KMS-11 (cell line): ENCODE measurements at regions not wholly inside any gene's neighbourhood (a gene's known extent, or its start where the extent isn't known, plus 50 kb on each side); places are given as distances from the start of the nearest gene placed in this dataset.

Experiments
- H2AFZ ChIP-seq: fragments of 200-600 bp; sonication (generic); 2 replicates; pipeline ENCODE4 v1.6.1; 2016; ENCODE audit warnings: antibody characterized with exemption, mixed run types, low read depth
- H3K27ac ChIP-seq: fragments of 200-600 bp; sonication (generic); 2 replicates; pipeline ENCODE4 v1.6.1; 2016; ENCODE audit warnings: mild to moderate bottlenecking, mixed run types
- H3K27me3 ChIP-seq: fragments of 200-600 bp; sonication (generic); 2 replicates; pipeline ENCODE4 v1.6.1; 2017; ENCODE audit warnings: mild to moderate bottlenecking, low read depth, mixed run types, moderate library complexity; ENCODE audit not compliant: insufficient read depth
- H3K36me3 ChIP-seq: fragments of 200-600 bp; sonication (generic); 2 replicates; pipeline ENCODE4 v1.6.1; 2017; ENCODE audit warnings: mild to moderate bottlenecking, mixed run types; ENCODE audit not compliant: insufficient read depth
- H3K4me1 ChIP-seq: fragments of 200-600 bp; sonication (generic); 2 replicates; pipeline ENCODE4 v1.6.1; 2016; ENCODE audit warnings: mild to moderate bottlenecking, low read depth, mixed run types; ENCODE audit not compliant: poor library complexity, severe bottlenecking
- H3K4me2 ChIP-seq: fragments of 200-600 bp; sonication (generic); 2 replicates; pipeline ENCODE4 v1.7.0; 2016; ENCODE audit warnings: mild to moderate bottlenecking, mixed run types
- H3K4me3 ChIP-seq: fragments of 200-600 bp; sonication (generic); IDR thresholded peaks from 2 replicates; pipeline ENCODE4 v1.6.1; 2017; ENCODE audit warnings: low read depth, low read length, mixed read lengths; ENCODE audit not compliant: insufficient read depth
- H3K79me2 ChIP-seq: fragments of 200-600 bp; sonication (generic); 2 replicates; pipeline ENCODE4 v1.6.1; 2016; ENCODE audit warnings: low read depth, mixed run types; ENCODE audit not compliant: insufficient read depth
- H3K9ac ChIP-seq: fragments of 200-600 bp; sonication (generic); 2 replicates; pipeline ENCODE4 v1.6.1; 2016; ENCODE audit warnings: mild to moderate bottlenecking, mixed run types
- H4K20me1 ChIP-seq: fragments of 200-600 bp; sonication (generic); 2 replicates; pipeline ENCODE4 v1.6.1; 2016; ENCODE audit warnings: mild to moderate bottlenecking, mixed run types; ENCODE audit not compliant: insufficient read depth
- TF ChIP-seq, protein P1 (sequence below): fragments of 200-600 bp; sonication (generic); conservative IDR thresholded peaks from 2 replicates; pipeline ENCODE4 v1.6.1; 2017; ENCODE audit warnings: low read depth, mild to moderate bottlenecking, antibody characterized with exemption, low read length, moderate library complexity, mixed read lengths

DNA sequence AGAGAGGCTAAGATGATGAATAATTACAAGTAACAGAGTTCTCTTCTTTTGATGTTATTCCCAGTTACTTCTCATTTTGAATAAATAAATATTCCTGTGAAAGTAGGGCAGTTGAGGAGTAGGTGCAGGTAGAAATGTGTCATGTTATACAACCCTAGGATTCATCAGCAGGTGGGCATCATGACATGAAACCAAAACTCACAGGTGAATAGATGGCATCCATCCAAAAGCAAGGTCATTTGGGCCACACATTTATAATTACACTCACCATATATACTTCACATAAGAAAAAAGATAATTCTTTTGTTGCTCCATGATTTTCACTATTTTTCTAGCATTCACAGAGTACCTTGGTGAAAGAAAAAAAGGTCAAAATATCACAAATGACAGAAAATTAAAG lies 273.6 kb downstream of the ZBBX start:
- H3K27ac ChIP-seq = no peak overlapping the region
- TF ChIP-seq, protein P1, sequence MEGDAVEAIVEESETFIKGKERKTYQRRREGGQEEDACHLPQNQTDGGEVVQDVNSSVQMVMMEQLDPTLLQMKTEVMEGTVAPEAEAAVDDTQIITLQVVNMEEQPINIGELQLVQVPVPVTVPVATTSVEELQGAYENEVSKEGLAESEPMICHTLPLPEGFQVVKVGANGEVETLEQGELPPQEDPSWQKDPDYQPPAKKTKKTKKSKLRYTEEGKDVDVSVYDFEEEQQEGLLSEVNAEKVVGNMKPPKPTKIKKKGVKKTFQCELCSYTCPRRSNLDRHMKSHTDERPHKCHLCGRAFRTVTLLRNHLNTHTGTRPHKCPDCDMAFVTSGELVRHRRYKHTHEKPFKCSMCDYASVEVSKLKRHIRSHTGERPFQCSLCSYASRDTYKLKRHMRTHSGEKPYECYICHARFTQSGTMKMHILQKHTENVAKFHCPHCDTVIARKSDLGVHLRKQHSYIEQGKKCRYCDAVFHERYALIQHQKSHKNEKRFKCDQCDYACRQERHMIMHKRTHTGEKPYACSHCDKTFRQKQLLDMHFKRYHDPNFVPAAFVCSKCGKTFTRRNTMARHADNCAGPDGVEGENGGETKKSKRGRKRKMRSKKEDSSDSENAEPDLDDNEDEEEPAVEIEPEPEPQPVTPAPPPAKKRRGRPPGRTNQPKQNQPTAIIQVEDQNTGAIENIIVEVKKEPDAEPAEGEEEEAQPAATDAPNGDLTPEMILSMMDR = no peak
- H4K20me1 ChIP-seq = no peaks in the 10 kb centered on the region
- H3K9ac ChIP-seq = no peak overlapping the region
- no peak overlapping the region for H3K4me2 ChIP-seq
- no peaks in the 10 kb centered on the region for H3K36me3 ChIP-seq
- no peak overlapping the region for H3K4me3 ChIP-seq
- no peak overlapping the region for H2AFZ ChIP-seq
- peaks cover 4% of the 10 kb centered on the region for H3K4me1 ChIP-seq
- no peaks in the 10 kb centered on the region for H3K79me2 ChIP-seq
- H3K27me3 ChIP-seq = no peaks in the 10 kb centered on the region

DNA sequence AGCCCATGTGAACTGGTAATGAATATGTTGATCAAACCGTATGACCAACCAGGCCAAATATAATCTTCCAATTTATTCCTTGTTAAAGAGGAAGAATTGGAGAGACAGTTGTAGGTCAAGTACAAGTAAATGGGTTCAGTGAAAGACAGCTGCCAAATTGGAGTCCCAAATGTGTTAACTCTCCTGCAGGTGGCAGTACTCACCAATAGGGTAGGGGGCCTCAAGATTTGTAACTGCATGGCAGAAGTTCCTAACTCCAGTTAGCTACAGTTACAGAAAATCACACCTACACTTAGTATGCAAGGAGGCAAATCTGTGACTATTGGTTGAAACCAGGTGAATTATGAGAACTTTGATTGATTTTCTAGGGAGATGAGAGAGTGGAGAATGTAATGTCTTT lies 278.0 kb downstream of the ZBBX start:
- Histone ChIP-seq H3K4me3 (no peak overlapping the region), H2AFZ (no peak overlapping the region), H3K4me1 (peaks cover 4% of the 10 kb centered on the region), H3K27me3 (no peaks in the 10 kb centered on the region), H3K27ac (no peak overlapping the region), H4K20me1 (no peaks in the 10 kb centered on the region), H3K36me3 (no peaks in the 10 kb centered on the region), H3K79me2 (no peaks in the 10 kb centered on the region), H3K4me2 (no peak overlapping the region), H3K9ac (no peak overlapping the region)
- TF ChIP-seq, protein P1 = 0 out of 2 replicates have a peak, but pooled peaks have one; percentile 37

DNA sequence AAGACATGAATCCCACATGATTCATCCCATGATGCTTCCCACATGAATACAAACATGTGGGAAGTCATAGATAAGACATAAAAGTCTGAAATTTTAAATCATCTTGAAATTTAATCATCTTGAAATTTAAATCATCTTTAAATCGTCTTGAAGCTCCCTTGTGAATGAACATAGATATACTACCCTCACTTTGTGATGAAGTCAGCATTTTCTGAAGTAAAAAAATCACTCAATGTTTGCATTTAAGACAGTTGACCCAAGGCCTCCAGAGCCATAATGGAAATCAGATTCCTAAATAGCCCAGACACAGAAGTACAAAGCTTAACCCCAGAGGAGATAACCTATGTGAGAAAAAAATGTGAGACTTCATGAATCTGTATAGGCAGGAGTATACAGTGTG lies 279.4 kb downstream of the ZBBX start:
- Histone ChIP-seq H3K36me3 (no peaks in the 10 kb centered on the region), H3K9ac (no peak overlapping the region), H3K4me2 (no peak overlapping the region), H3K4me3 (no peak overlapping the region), H3K27ac (no peak overlapping the region), H3K79me2 (no peaks in the 10 kb centered on the region), H3K27me3 (no peaks in the 10 kb centered on the region), H3K4me1 (no peaks in the 10 kb centered on the region), H2AFZ (no peak overlapping the region), H4K20me1 (no peaks in the 10 kb centered on the region)
- TF ChIP-seq, protein P1 = no peak

DNA sequence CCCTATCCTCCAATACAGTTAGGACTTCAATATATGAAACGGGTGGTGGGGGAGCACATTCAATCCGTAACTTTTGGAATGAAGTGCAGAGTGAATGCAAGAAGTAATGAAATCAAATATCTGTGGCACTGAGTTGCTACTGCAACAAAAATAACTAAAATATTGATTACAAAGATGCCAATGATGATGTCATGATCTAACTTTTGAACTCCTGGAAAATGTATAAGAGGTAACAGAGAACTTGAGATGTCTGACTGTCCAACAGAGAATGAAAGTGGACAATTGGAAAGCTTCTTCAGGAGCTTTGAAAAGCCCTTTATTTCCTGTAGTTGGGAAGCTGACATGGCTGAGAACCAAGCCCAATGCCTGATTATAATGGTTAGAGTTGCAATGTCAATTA lies 279.9 kb downstream of the ZBBX start:
- no peak overlapping the region for H3K4me3 ChIP-seq
- H3K4me2 ChIP-seq = no peak overlapping the region
- no peaks in the 10 kb centered on the region for H3K27me3 ChIP-seq
- no peaks in the 10 kb centered on the region for H3K79me2 ChIP-seq
- H2AFZ ChIP-seq = no peak overlapping the region
- H3K27ac ChIP-seq = no peak overlapping the region
- H3K9ac ChIP-seq = no peak overlapping the region
- H3K4me1 ChIP-seq = no peaks in the 10 kb centered on the region
- no peaks in the 10 kb centered on the region for H3K36me3 ChIP-seq
- no peaks in the 10 kb centered on the region for H4K20me1 ChIP-seq
- TF ChIP-seq, protein P1 = no peak
